ENCODE measurements at regions not wholly inside any gene's neighbourhood (a gene's known extent, or its start where the extent isn't known, plus 50 kb on each side); places are given as distances from the start of the nearest gene placed in this dataset.

DNA sequence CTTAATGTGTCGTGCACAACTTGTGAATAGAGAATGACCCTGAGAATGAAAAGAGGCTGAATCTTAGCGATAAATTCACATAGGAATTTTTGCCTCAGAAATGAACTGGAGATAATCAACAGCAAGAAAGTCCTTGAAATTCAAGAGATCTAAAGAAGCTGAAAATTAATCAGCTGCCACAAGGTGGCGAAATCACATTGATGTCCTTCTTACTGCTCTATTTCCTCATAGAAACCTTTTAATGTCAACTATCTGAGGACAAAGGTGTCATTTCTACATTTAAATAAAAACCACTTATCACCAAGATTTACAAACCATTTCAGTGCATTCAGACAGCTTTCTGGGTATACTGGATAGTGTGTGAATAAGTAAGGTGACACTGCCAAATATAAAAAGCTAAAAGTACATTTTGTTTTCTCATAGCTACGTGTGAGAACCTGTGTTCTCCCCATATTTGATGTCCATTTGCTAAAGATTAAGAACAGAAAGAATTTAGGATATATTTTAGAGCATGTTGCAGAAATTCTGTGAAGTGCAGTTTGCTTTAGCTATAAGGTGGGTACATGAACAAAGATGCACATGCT lies 485.3 kb upstream of the PTBP2 start:
- peak; percentile 23 to 59 (median 40) for DNase-seq (ENCODE audit: extremely low read depth in 1 of 11, low read depth in 9 of 11, low spot score in 4 of 11)

- no peak for DNase-seq (ENCODE audit: extremely low read depth in 1 of 11, low read depth in 9 of 11, low spot score in 4 of 11)
Measured at GRCh38 chr1:96238426-96238825, 483.2 kb upstream of the PTBP2 start.

DNA sequence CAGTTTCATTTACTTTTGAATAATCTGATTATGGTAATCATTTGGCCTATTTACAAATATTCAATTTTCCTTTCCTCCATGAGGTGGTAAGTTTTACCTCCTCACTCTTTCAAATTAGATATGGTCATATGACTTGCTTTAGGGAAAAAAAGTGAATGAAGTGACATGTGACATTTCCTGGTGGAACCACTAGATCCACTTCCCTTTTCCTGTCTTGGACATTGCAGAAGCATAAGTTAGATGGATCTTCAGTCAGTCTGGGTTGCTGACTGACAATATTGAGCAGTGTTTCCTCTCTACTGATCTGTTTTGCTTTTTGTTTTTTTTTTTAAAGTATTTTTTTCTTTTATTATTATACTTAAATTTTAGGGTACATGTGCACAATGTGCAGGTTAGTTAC lies 481.1 kb upstream of the PTBP2 start:
- DNase-seq (ENCODE audit: extremely low read depth in 1 of 11, low read depth in 9 of 11, low spot score in 4 of 11), result no peak

DNA sequence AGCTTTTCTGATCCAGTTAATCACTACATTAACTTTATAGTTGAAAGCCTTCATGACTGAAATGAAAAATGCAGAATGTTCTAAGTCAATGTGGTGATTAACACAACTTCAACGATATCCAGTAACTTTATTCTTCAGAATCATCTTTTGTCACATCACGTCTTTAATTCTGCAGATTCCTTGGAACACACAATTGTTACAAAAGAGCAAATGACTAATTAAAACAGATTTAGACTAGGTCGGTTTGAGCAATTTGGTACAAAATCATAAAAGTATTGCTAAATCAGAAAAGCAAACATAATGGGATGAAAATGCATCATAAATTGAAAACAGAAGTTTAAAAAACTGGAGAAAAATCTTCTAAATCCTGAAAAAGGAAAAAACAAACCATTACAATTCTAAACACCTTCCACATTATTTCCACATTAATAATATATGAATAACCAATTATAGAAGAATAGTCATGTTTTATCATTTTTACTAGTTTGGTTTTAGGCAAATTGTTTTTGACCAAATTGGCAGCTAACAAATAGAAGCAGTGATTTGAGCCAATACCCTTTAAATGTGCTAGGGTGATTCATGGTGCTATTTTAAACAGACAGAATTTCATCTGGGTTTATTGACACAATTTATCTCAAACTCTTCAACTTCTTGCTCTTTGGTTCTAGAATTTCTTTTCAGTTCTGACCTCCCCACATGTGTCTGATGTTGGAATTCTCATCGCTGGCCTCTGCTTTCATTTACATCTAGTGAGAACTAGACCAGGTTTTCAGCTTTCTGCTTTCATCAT lies 468.1 kb upstream of the PTBP2 start:
- DNase-seq (ENCODE audit: extremely low read depth in 1 of 11, low read depth in 9 of 11, low spot score in 4 of 11), result no peak

- DNase-seq (ENCODE audit: extremely low read depth in 1 of 11, low read depth in 9 of 11, low spot score in 4 of 11), result no peak
Measured at GRCh38 chr1:96256130-96256790, 465.3 kb upstream of the PTBP2 start.

DNA sequence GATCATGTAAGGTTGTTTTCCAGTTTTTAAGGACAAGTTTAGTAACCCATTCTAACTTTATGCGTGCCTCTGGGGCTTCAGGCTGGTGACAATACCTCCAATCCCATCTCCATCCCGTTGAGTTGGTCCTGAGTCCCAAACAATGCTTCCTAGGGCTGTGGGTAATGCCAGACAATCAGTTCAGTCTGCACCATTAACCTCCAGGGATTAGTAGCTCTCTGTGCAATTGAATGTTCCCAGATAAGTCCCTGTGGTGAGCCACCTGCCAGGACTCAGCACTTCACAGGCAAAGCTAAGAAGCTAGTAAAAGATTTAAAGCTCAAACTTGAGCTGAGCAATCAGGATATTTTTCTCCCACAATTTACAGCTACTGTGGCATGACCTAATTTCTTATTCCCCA lies 462.2 kb upstream of the PTBP2 start:
- no peak for DNase-seq (ENCODE audit: extremely low read depth in 1 of 11, low read depth in 9 of 11, low spot score in 4 of 11)

DNA sequence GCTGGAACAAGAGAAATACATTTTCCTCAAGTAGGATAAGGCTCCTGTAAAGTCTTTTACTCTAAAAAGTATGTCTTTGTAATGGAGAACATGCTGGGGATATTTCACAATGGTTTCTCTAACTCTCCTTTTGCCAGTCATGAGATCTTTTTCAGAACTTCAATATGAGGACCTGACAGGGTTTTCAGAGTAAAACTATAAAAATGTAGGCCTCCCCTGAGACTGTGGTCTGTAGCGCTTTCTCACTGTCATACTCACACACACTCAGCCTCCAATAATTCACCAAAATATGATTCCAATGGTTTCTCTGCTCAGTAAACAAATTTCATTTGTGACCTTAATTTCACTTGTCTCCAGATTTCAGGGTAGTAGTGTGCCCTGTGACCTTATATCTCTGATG lies 440.1 kb upstream of the PTBP2 start:
- no peak for DNase-seq (ENCODE audit: extremely low read depth in 1 of 11, low read depth in 9 of 11, low spot score in 4 of 11)

DNA sequence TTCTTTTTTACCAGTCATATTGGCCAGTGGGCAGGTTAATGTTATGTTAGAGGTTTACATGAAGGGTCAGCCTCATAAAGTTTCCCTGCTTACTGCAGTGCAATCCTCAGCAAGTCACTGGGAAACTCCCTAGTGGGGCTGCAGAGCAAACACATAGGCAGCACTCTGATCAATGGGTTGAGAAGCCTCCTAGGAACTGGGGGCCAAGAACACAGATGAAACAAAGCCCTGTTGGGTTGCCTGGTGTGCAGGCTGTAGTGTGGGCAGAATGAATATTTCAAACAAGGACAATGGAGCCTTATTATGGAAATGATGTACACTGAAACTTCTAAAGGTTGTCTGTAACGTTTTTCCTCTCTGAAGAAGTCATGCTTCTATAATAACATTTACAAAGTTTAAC lies 431.6 kb upstream of the PTBP2 start:
- no peak for DNase-seq (ENCODE audit: extremely low read depth in 1 of 11, low read depth in 9 of 11, low spot score in 4 of 11)

DNA sequence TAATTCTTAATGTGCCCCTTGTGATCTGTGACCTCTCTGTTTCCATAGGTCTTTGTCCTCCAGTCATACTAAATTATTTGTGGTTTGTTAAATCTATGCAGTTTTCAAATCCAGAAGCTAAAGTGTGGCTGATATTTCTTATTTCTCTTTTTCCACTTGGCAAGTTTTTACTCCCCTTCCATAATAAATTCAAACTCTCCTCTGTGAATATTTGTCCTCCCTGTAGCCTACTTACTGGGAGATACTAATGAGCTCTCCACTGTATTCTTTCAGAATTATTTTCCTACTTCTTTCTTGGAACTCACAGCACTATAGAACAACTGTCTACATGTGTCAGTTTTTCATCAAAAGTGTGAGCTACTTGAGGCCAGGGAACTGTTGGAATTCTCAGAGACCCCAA lies 430.8 kb upstream of the PTBP2 start:
- no peak for DNase-seq (ENCODE audit: extremely low read depth in 1 of 11, low read depth in 9 of 11, low spot score in 4 of 11)

DNA sequence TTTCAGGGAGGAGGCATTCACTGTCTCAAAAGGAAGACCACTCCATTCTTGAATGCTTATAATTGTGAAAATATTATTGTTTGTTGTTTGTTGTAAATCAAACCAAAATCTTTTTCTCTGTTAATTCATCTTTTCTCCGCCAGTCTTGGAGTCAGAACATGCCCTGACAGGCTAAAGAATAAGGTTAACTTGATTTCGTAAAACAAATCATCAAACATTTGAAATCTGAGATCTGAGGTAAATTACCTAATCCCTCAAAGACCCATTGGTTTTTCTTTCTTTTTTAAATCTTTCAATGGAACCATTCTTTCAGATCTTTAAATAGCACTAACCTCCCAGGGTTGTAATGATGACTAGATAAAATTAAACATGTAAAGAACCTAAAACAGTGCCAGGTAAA lies 430.1 kb upstream of the PTBP2 start:
- DNase-seq (ENCODE audit: extremely low read depth in 1 of 11, low read depth in 9 of 11, low spot score in 4 of 11), result no peak

- DNase-seq (ENCODE audit: extremely low read depth in 1 of 11, low read depth in 9 of 11, low spot score in 4 of 11), result no peak
Measured at GRCh38 chr1:96292141-96292540, 429.4 kb upstream of the PTBP2 start.

- no peak for DNase-seq (ENCODE audit: extremely low read depth in 1 of 11, low read depth in 9 of 11, low spot score in 4 of 11)
Measured at GRCh38 chr1:96296991-96297390, 424.6 kb upstream of the PTBP2 start.

GRCh38 chr1:96306809-96307560 lies 414.6 kb upstream of the PTBP2 start:
- no peak for DNase-seq (ENCODE audit: extremely low read depth in 1 of 11, low read depth in 9 of 11, low spot score in 4 of 11)

DNA sequence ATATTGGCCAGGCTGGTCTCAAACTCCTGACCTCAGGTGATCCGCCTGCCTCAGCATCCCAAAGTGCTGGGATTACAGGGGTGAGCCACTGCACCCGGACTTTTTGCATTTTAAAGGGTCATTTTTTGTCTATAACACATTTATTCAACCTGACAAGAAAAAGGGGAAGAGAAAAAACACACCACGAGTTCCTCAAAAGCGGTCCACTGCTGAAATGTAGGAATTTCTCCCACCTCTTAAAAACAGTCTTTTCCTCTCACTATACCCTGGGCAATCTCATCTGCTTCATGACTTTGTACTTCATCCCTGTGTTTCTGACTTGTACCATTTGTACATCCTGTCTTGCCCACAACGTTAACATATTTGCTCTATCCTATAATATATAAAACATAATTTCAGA lies 413.3 kb upstream of the PTBP2 start:
- no peak for DNase-seq (ENCODE audit: extremely low read depth in 1 of 11, low read depth in 9 of 11, low spot score in 4 of 11)

DNA sequence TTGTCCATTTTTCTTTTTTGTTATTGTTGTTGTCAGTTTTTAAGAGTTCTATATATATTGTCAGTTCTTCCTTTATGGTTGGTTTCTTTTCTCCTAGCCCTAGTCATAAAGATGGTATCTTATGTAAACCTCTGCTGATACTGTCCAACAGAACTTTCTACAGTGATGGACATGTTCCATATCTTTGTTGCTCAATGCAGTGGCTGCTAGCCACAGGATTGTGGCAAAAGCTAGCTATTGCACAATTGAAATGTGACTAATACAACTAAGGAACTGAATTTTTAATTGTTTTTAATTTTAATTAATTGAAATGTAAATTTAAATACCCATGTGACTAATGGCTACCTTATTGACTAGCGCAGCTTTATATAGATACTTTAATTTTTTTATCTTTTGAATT lies 411.8 kb upstream of the PTBP2 start:
- DNase-seq (ENCODE audit: extremely low read depth in 1 of 11, low read depth in 9 of 11, low spot score in 4 of 11), result no peak

GRCh38 chr1:96313216-96313615 lies 408.4 kb upstream of the PTBP2 start:
- no peak for DNase-seq (ENCODE audit: extremely low read depth in 1 of 11, low read depth in 9 of 11, low spot score in 4 of 11)

DNA sequence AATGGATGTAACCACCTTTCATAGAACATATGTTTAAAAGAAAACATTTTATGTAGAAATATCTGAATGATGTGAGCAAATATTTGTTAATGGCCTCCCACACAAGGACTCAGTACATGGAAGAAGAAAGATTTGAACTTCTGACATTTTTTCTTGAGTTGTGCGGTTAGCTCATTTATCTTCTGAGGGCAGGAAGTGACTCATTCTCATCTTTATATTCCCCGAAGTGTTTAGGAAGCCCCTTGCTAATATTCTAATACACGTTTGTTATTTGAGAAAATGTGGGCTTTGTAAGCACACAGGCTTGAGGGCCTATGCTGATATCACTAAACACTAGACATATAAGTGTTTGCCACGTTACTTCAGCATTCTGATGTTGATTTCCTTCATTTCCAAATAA lies 392.5 kb upstream of the PTBP2 start:
- DNase-seq (ENCODE audit: extremely low read depth in 1 of 11, low read depth in 9 of 11, low spot score in 4 of 11), result no peak

DNA sequence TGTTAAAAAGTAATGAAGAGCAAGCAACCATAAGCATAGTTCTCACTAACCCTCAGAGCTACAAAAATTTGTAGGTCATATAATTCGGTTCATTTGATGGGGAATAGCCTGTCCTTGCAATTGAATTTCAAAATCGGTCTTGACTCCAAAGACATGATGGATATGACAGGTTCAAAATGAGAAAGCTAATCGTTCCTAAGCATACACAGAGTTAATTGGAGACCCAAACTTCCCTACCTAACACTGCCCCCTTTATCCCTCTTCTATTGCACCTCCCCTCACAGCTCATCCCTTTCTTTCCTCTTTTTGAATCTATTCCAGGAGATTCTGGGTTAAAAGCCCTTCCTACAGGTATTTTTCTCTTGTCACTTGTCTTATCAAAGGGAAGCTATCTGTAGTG lies 390.0 kb upstream of the PTBP2 start:
- DNase-seq (ENCODE audit: extremely low read depth in 1 of 11, low read depth in 9 of 11, low spot score in 4 of 11), result no peak

- no peak for DNase-seq (ENCODE audit: extremely low read depth in 1 of 11, low read depth in 9 of 11, low spot score in 4 of 11)
Measured at GRCh38 chr1:96333522-96334235, 387.9 kb upstream of the PTBP2 start.

All from renal cortex interstitium (tissue), 11 donors.